Embryonic facial prominence (tissue), 1 donor: ENCODE measurements at regions not wholly inside any gene's neighbourhood (a gene's known extent, or its start where the extent isn't known, plus 50 kb on each side); places are given as distances from the start of the nearest gene placed in this dataset.

Experiments used
- DNase-seq: peaks from one replicate; pipeline ENCODE4 v3.0.0-alpha.2; 2016; ENCODE audit errors: extremely low spot score

DNA sequence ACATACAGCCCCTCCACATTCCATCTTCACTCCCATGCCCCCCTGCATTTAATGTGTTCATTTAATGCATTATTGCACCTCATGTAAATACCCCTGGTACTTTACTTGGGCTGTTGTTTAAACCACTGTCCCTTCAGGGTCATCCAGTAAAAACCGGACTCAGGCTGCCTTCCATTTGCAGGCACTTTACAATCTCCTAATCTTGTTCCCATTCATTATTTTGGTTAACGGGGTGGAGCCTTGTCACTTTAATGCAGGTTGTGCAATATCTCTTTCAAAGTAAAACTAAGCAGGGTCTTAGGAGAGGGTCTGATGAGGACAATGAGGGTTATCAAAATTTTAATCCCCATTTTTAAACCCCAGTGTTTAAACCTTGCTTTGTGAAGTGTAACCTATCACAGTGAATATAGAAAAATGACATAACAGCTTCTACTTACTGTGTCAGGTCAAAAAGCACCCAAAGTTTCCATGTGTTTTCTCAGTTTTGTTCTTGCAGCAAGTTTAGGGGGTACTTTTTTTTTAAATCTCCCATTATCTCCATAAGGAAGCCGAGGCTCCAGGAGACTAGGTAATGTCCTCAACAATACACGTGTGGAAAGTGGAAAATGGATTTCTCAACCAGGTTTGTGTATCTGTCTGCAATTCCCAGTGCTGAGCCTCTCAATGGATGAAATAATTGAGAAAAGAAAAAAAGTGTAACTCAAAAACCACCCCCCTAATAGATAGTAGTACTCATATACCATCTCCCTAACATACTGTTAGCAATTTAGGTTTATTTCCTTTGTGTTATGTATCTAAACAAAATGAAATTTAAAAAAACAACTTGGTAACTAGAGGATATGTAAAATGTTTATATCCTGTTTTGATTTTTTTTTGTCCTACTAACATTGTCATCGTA, 54.2 kb upstream of the SPRY4 start:
- DNase-seq = no peak

DNA sequence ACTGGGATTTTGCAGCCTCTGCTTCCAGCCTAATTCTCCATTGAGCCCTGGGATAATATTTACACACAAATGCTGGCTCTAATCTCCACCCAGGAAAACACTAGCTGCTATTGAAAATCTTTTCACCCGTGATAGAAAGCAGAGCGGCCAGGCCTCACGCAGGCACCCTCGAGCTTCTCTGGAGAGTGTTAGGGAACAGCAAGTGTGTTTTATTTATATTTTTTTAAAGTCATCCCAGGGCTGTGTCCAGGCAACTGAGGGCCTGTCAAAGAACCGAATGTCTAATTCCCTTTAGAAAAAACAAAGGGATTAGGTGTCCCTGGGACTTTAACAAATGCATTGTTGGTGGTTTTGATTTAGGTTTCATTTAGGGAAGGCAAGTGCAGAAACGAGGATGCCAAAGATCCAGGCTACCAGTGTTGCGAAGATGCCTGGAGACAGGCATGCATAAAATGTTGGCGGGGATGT, 51.2 kb upstream of the SPRY4 start:
- no peak for DNase-seq
